Upper lobe of left lung (tissue), 4 donors: ENCODE measurements at regions not wholly inside any gene's neighbourhood (a gene's known extent, or its start where the extent isn't known, plus 50 kb on each side); places are given as distances from the start of the nearest gene placed in this dataset.

ENCODE experiments used
- POLR2A ChIP-seq, 4 donors: fragments of 450-650 bp; IDR thresholded peaks; one replicate each; pipeline ENCODE4 v1.5.1; 2016 to 2017; ENCODE audit warnings: antibody characterized with exemption in 4 of 4, mild to moderate bottlenecking in 2 of 4
- TF ChIP-seq, protein P1 (sequence below), 6 experiments: fragments of 450-650 bp in 4 of 6; fragments of 200-600 bp in 2 of 6; sonication (generic) in 2 of 6; IDR thresholded peaks; one replicate each; pipeline ENCODE4 v1.5.1; 2016 to 2019; ENCODE audit warnings: antibody characterized with exemption in 6 of 6

DNA sequence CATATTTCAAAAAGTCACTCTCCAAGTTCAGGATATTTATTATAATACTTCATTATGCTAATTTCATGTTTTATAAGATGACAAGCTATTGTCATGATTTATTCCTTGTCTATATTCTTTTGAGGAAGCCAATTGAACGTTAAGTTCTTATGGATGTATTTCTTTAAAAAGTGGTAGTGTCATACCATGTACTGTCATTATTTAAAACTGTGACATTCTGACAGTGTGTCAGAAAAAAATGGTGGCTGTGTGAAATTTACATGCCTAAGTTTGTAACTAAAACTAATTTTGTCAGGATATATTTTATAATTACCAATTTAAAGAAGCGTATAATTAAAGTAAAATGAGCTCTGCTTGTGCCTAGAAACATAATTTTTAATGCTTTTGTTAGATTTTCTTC, 158.9 kb upstream of the HDAC9 start:
- TF ChIP-seq POLR2A (IDR thresholded peaks at IDR 0.05) = no peak
- TF ChIP-seq, protein P1, sequence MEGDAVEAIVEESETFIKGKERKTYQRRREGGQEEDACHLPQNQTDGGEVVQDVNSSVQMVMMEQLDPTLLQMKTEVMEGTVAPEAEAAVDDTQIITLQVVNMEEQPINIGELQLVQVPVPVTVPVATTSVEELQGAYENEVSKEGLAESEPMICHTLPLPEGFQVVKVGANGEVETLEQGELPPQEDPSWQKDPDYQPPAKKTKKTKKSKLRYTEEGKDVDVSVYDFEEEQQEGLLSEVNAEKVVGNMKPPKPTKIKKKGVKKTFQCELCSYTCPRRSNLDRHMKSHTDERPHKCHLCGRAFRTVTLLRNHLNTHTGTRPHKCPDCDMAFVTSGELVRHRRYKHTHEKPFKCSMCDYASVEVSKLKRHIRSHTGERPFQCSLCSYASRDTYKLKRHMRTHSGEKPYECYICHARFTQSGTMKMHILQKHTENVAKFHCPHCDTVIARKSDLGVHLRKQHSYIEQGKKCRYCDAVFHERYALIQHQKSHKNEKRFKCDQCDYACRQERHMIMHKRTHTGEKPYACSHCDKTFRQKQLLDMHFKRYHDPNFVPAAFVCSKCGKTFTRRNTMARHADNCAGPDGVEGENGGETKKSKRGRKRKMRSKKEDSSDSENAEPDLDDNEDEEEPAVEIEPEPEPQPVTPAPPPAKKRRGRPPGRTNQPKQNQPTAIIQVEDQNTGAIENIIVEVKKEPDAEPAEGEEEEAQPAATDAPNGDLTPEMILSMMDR (IDR thresholded peaks at IDR 0.05) = no peak
